ENCODE measurements at regions not wholly inside any gene's neighbourhood (a gene's known extent, or its start where the extent isn't known, plus 50 kb on each side); places are given as distances from the start of the nearest gene placed in this dataset.
"Not testable (repeated sequence)": the region's sequence is repeated elsewhere in the genome, so short reads cannot be mapped to it uniquely, and the experiment has no call there.

DNA sequence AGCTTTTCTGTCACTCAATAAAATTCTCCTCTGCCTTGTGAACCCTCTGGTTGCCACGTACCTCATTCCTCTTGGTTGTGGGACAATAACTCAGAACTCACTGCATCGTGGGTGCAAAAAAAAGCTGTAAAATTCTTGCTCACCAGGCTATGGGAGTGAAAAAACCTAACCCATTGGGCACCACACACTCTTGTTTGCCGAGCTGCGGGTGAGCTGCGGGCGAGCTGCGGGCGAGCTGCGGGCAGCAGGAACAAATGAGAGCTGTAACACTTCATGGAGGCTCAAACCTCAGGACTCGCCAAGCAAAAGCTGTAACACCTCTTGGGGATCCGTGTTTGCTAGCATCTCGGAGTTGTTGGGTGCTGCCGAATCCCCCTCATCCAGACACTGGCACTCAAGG is 641.3 kb upstream of the CHRM3 start:
- no peak overlapping the region for H3K9ac ChIP-seq (ENCODE audit: low read length)
- DNase-seq (ENCODE audit: low read depth), result no peak

GRCh38 chr1:238738892-238739291 is 647.5 kb upstream of the CHRM3 start:
- no peaks in the 10 kb centered on the region for H3K27me3 ChIP-seq (replicated peaks; ENCODE audit: control insufficient read depth, insufficient read depth, low read length)
- H3K9ac ChIP-seq (ENCODE audit: low read length), result no peak overlapping the region
- H3K36me3 ChIP-seq (ENCODE audit: control insufficient read depth, insufficient read depth, low read length, severe bottlenecking), result no peaks in the 10 kb centered on the region
- H3K9me3 ChIP-seq (ENCODE audit: control insufficient read depth, low read length), result peaks cover 4% of the 10 kb centered on the region
- H3K4me1 ChIP-seq (ENCODE audit: control insufficient read depth, insufficient read depth, low read length), result no peaks in the 10 kb centered on the region
- no peak for DNase-seq (ENCODE audit: low read depth)
- no peak overlapping the region for H3K4me3 ChIP-seq (ENCODE audit: low read length)

More for the DNA sequence above, 641.3 kb upstream of the CHRM3 start:
- Histone ChIP-seq H3K4me1 (ENCODE audit: control insufficient read depth, insufficient read depth, low read length) (no peaks in the 10 kb centered on the region), H3K36me3 (ENCODE audit: control insufficient read depth, insufficient read depth, low read length, severe bottlenecking) (no peaks in the 10 kb centered on the region), H3K9me3 (ENCODE audit: control insufficient read depth, low read length) (peaks cover 4% of the 10 kb centered on the region), H3K27me3 (replicated peaks; ENCODE audit: control insufficient read depth, insufficient read depth, low read length) (no peaks in the 10 kb centered on the region), H3K4me3 (ENCODE audit: low read length) (no peak overlapping the region)

GRCh38 chr1:238727670-238728069 is 658.7 kb upstream of the CHRM3 start:
- DNase-seq (ENCODE audit: low read depth), result no peak
- Histone ChIP-seq H3K36me3 (ENCODE audit: control insufficient read depth, insufficient read depth, low read length, severe bottlenecking) (no peaks in the 10 kb centered on the region), H3K9me3 (ENCODE audit: control insufficient read depth, low read length) (no peaks in the 10 kb centered on the region), H3K4me1 (ENCODE audit: control insufficient read depth, insufficient read depth, low read length) (no peaks in the 10 kb centered on the region), H3K9ac (ENCODE audit: low read length) (no peak overlapping the region), H3K4me3 (ENCODE audit: low read length) (no peak overlapping the region), H3K27me3 (replicated peaks; ENCODE audit: control insufficient read depth, insufficient read depth, low read length) (no peaks in the 10 kb centered on the region)

DNA sequence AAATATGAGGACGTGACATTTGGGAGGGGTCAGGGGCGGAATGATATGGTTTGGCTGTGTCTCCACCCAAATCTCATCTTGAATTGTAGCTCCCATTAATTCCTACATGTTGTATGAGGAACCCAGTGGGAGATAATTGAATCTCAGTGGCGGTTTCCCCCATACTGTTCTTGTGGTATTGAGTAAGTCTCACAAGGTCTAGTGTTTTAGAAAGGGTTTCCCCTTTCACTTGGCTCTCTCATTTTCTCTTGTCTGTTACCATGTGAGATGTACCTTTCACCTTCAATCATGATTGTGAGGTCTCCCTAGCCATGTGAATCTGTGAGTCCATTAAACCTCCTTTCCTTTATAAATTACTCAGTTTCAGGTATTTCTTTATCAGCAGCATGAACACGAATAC is 663.6 kb upstream of the CHRM3 start:
- H3K9ac ChIP-seq (ENCODE audit: low read length), result no peak overlapping the region
- H3K27me3 ChIP-seq (replicated peaks; ENCODE audit: control insufficient read depth, insufficient read depth, low read length), result no peaks in the 10 kb centered on the region
- no peak overlapping the region for H3K4me3 ChIP-seq (ENCODE audit: low read length)
- no peaks in the 10 kb centered on the region for H3K9me3 ChIP-seq (ENCODE audit: control insufficient read depth, low read length)
- no peaks in the 10 kb centered on the region for H3K4me1 ChIP-seq (ENCODE audit: control insufficient read depth, insufficient read depth, low read length)
- no peaks in the 10 kb centered on the region for H3K36me3 ChIP-seq (ENCODE audit: control insufficient read depth, insufficient read depth, low read length, severe bottlenecking)
- DNase-seq (ENCODE audit: low read depth), result no peak

- no peak for DNase-seq (ENCODE audit: low read depth)
- no peaks in the 10 kb centered on the region for H3K36me3 ChIP-seq (ENCODE audit: control insufficient read depth, insufficient read depth, low read length, severe bottlenecking)
Measured at GRCh38 chr1:238710697-238711096, 675.7 kb upstream of the CHRM3 start.

DNA sequence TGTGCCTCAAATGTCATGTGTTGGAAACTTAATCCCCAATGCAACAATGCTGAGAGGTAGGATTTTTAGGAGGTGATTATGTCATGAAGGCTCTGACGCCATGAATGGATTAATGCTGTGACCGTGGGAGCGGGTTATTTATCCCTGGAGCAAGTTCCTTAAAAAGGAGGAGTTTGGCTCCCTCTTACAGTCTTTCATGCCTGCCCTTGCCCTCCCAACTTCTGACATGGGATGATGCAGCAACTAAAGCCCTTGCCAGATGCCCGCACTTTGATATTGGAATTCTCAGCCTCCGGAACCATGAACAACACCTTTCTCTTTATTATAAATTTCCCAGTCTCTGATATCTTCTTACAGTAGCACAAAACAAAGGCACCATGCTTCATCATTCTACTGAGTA is 685.3 kb upstream of the CHRM3 start:
- H3K4me3 ChIP-seq (ENCODE audit: low read length), result no peak overlapping the region
- H3K4me1 ChIP-seq (ENCODE audit: control insufficient read depth, insufficient read depth, low read length), result no peaks in the 10 kb centered on the region
- H3K9ac ChIP-seq (ENCODE audit: low read length), result no peak overlapping the region
- no peak for DNase-seq (ENCODE audit: low read depth)
- H3K27me3 ChIP-seq (replicated peaks; ENCODE audit: control insufficient read depth, insufficient read depth, low read length), result no peaks in the 10 kb centered on the region
- H3K36me3 ChIP-seq (ENCODE audit: control insufficient read depth, insufficient read depth, low read length, severe bottlenecking), result no peaks in the 10 kb centered on the region
- no peaks in the 10 kb centered on the region for H3K9me3 ChIP-seq (ENCODE audit: control insufficient read depth, low read length)

More at GRCh38 chr1:238710697-238711096, 675.7 kb upstream of the CHRM3 start:
- H3K4me3 ChIP-seq (ENCODE audit: low read length), result no peak overlapping the region
- no peak overlapping the region for H3K9ac ChIP-seq (ENCODE audit: low read length)
- no peaks in the 10 kb centered on the region for H3K27me3 ChIP-seq (replicated peaks; ENCODE audit: control insufficient read depth, insufficient read depth, low read length)
- peaks cover 12% of the 10 kb centered on the region for H3K9me3 ChIP-seq (ENCODE audit: control insufficient read depth, low read length)
- no peaks in the 10 kb centered on the region for H3K4me1 ChIP-seq (ENCODE audit: control insufficient read depth, insufficient read depth, low read length)

- H3K9me3 ChIP-seq (ENCODE audit: control insufficient read depth, low read length), result no peaks in the 10 kb centered on the region
- no peak overlapping the region for H3K4me3 ChIP-seq (ENCODE audit: low read length)
- H3K9ac ChIP-seq (ENCODE audit: low read length), result no peak overlapping the region
- no peaks in the 10 kb centered on the region for H3K4me1 ChIP-seq (ENCODE audit: control insufficient read depth, insufficient read depth, low read length)
- H3K36me3 ChIP-seq (ENCODE audit: control insufficient read depth, insufficient read depth, low read length, severe bottlenecking), result no peaks in the 10 kb centered on the region
- no peaks in the 10 kb centered on the region for H3K27me3 ChIP-seq (replicated peaks; ENCODE audit: control insufficient read depth, insufficient read depth, low read length)
- DNase-seq (ENCODE audit: low read depth), result peak; percentile 6
Measured at GRCh38 chr1:238690415-238690814, 696.0 kb upstream of the CHRM3 start.

DNA sequence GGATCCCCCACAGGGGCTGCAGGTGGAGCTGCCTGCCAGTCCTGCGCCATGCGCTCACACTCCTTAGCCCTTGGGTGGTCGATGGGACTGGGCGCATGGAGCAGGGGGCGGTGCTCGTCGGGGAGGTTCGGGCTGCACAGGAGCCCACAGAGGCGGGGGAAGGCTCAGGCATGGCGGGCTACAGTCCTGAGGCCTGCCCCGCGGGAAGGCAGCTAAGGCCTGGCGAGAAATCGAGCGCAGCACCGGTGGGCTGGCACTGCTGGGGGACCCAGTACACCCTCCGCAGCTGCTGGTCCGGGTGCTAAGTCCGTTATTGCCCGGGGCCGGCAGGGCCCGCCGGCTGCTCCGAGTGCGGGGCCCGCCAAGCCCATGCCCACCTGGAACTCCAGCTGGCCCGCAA is 701.8 kb upstream of the CHRM3 start:
- H3K9ac ChIP-seq (ENCODE audit: low read length); H3K9me3 ChIP-seq (ENCODE audit: control insufficient read depth, low read length); H3K4me1 ChIP-seq (ENCODE audit: control insufficient read depth, insufficient read depth, low read length); H3K27me3 ChIP-seq (replicated peaks; ENCODE audit: control insufficient read depth, insufficient read depth, low read length); DNase-seq (ENCODE audit: low read depth); H3K36me3 ChIP-seq (ENCODE audit: control insufficient read depth, insufficient read depth, low read length, severe bottlenecking); H3K4me3 ChIP-seq (ENCODE audit: low read length): not testable (repeated sequence)

DNA sequence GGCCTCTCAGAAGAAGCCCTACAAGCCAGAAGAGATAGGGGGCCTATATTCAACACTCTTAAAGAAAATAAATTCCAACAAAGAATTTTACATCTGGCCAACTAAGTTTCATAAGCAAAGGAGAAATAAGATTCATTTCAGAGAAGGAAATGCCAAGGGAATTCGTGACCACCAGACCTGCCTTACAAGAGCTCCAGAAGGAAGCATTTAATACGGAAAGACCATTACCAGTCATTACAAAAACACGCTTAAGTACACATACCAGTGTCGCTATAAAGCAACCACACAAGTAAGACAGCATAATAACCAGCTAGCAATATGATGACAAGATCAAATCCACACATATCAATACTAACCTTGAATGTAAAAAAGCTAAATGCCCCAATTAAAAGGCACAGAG is 704.9 kb upstream of the CHRM3 start:
- Histone ChIP-seq H3K27me3 (replicated peaks; ENCODE audit: control insufficient read depth, insufficient read depth, low read length) (no peaks in the 10 kb centered on the region), H3K9ac (ENCODE audit: low read length) (no peak overlapping the region), H3K9me3 (ENCODE audit: control insufficient read depth, low read length) (no peaks in the 10 kb centered on the region), H3K4me1 (ENCODE audit: control insufficient read depth, insufficient read depth, low read length) (no peaks in the 10 kb centered on the region), H3K4me3 (ENCODE audit: low read length) (no peak overlapping the region), H3K36me3 (ENCODE audit: control insufficient read depth, insufficient read depth, low read length, severe bottlenecking) (no peaks in the 10 kb centered on the region)
- no peak for DNase-seq (ENCODE audit: low read depth)

GRCh38 chr1:238681021-238681420 is 705.3 kb upstream of the CHRM3 start:
- H3K9me3 ChIP-seq (ENCODE audit: control insufficient read depth, low read length), result no peaks in the 10 kb centered on the region
- H3K27me3 ChIP-seq (replicated peaks; ENCODE audit: control insufficient read depth, insufficient read depth, low read length), result no peaks in the 10 kb centered on the region
- no peaks in the 10 kb centered on the region for H3K4me1 ChIP-seq (ENCODE audit: control insufficient read depth, insufficient read depth, low read length)
- H3K9ac ChIP-seq (ENCODE audit: low read length), result no peak overlapping the region
- H3K4me3 ChIP-seq (ENCODE audit: low read length), result no peak overlapping the region
- peak; percentile 22 for DNase-seq (ENCODE audit: low read depth)
- no peaks in the 10 kb centered on the region for H3K36me3 ChIP-seq (ENCODE audit: control insufficient read depth, insufficient read depth, low read length, severe bottlenecking)

GRCh38 chr1:238677567-238677966 is 708.8 kb upstream of the CHRM3 start:
- H3K27me3 ChIP-seq (replicated peaks; ENCODE audit: control insufficient read depth, insufficient read depth, low read length), result no peaks in the 10 kb centered on the region
- no peak overlapping the region for H3K4me3 ChIP-seq (ENCODE audit: low read length)
- H3K36me3 ChIP-seq (ENCODE audit: control insufficient read depth, insufficient read depth, low read length, severe bottlenecking), result no peaks in the 10 kb centered on the region
- no peaks in the 10 kb centered on the region for H3K4me1 ChIP-seq (ENCODE audit: control insufficient read depth, insufficient read depth, low read length)
- no peak for DNase-seq (ENCODE audit: low read depth)
- no peak overlapping the region for H3K9ac ChIP-seq (ENCODE audit: low read length)
- H3K9me3 ChIP-seq (ENCODE audit: control insufficient read depth, low read length), result no peaks in the 10 kb centered on the region

GRCh38 chr1:238675221-238675620 is 711.1 kb upstream of the CHRM3 start:
- H3K9ac ChIP-seq (ENCODE audit: low read length), result no peak overlapping the region
- H3K4me1 ChIP-seq (ENCODE audit: control insufficient read depth, insufficient read depth, low read length), result no peaks in the 10 kb centered on the region
- no peaks in the 10 kb centered on the region for H3K36me3 ChIP-seq (ENCODE audit: control insufficient read depth, insufficient read depth, low read length, severe bottlenecking)
- no peak for DNase-seq (ENCODE audit: low read depth)
- no peaks in the 10 kb centered on the region for H3K9me3 ChIP-seq (ENCODE audit: control insufficient read depth, low read length)
- no peak overlapping the region for H3K4me3 ChIP-seq (ENCODE audit: low read length)
- H3K27me3 ChIP-seq (replicated peaks; ENCODE audit: control insufficient read depth, insufficient read depth, low read length), result no peaks in the 10 kb centered on the region

Data from adipocyte (in vitro differentiated cells).